H9 (cell line): ENCODE measurements at regions not wholly inside any gene's neighbourhood (a gene's known extent, or its start where the extent isn't known, plus 50 kb on each side); places are given as distances from the start of the nearest gene placed in this dataset.

Experiments
- DNase-seq: peaks from one replicate; pipeline ENCODE4 v3.0.0-alpha.2; 2017
- H2AFZ ChIP-seq: one replicate; pipeline ENCODE4 v1.6.1; 2013; ENCODE audit warnings: mild to moderate bottlenecking, low read length, control low read depth, moderate library complexity
- H2AK5ac ChIP-seq: 2 replicates; pipeline ENCODE4 v1.6.1; 2013; ENCODE audit warnings: low read length, control low read depth, mixed read lengths; ENCODE audit not compliant: insufficient read length
- H2BK120ac ChIP-seq: one replicate; pipeline ENCODE4 v1.6.1; 2013; ENCODE audit warnings: low read depth, mild to moderate bottlenecking, low read length, control low read depth, inconsistent platforms; ENCODE audit not compliant: poor library complexity, severe bottlenecking
- H2BK12ac ChIP-seq: 2 replicates; pipeline ENCODE4 v1.6.1; 2013; ENCODE audit warnings: low read length, control low read depth, mixed read lengths, low read depth; ENCODE audit not compliant: insufficient read length
- H2BK15ac ChIP-seq: 2 replicates; pipeline ENCODE4 v1.6.1; 2013; ENCODE audit warnings: low read depth, low read length, control low read depth
- H2BK20ac ChIP-seq: one replicate; pipeline ENCODE4 v1.6.1; 2013; ENCODE audit warnings: low read depth, mild to moderate bottlenecking, low read length, control low read depth, inconsistent platforms; ENCODE audit not compliant: poor library complexity, severe bottlenecking
- H2BK5ac ChIP-seq: 2 replicates; pipeline ENCODE4 v1.6.1; 2013; ENCODE audit warnings: low read length, control low read depth, mixed read lengths; ENCODE audit not compliant: insufficient read length
- H3K14ac ChIP-seq: 2 replicates; pipeline ENCODE4 v1.6.1; 2013; ENCODE audit warnings: low read length, control low read depth; ENCODE audit not compliant: insufficient read depth
- H3K18ac ChIP-seq: 2 replicates; pipeline ENCODE4 v1.6.1; 2013; ENCODE audit warnings: low read depth, mild to moderate bottlenecking, mixed read lengths, low read length, control low read depth; ENCODE audit not compliant: insufficient read length
- H3K23ac ChIP-seq: 2 replicates; pipeline ENCODE4 v1.6.1; 2013; ENCODE audit warnings: low read length, control low read depth, mixed read lengths, low read depth; ENCODE audit not compliant: insufficient read length
- H3K23me2 ChIP-seq: 2 replicates; pipeline ENCODE4 v1.6.1; 2013; ENCODE audit warnings: low read depth, mild to moderate bottlenecking, mixed read lengths, low read length, control low read depth; ENCODE audit not compliant: insufficient read length, poor library complexity, severe bottlenecking
- H3K27ac ChIP-seq: 2 replicates; pipeline ENCODE4 v1.5.1; 2013; ENCODE audit warnings: low read length, control low read depth, mixed read lengths, low read depth; ENCODE audit not compliant: insufficient read length
- H3K27me3 ChIP-seq: 2 replicates; pipeline ENCODE4 v1.6.1; 2013; ENCODE audit warnings: low read length, control low read depth, inconsistent platforms; ENCODE audit not compliant: insufficient read depth
- H3K4ac ChIP-seq: 2 replicates; pipeline ENCODE4 v1.6.1; 2013; ENCODE audit warnings: low read depth, mild to moderate bottlenecking, control low read depth, inconsistent platforms, low read length, moderate library complexity
- H3K4me1 ChIP-seq: 2 replicates; pipeline ENCODE4 v1.6.1; 2013; ENCODE audit warnings: low read length, control low read depth, inconsistent platforms; ENCODE audit not compliant: insufficient read depth
- H3K4me2 ChIP-seq: 2 replicates; pipeline ENCODE4 v1.6.1; 2013; ENCODE audit warnings: low read length, control low read depth, mixed read lengths; ENCODE audit not compliant: insufficient read length, insufficient read depth
- H3K56ac ChIP-seq: 2 replicates; pipeline ENCODE4 v1.6.1; 2013; ENCODE audit warnings: low read depth, mild to moderate bottlenecking, mixed read lengths, low read length, control low read depth; ENCODE audit not compliant: insufficient read length
- H3K79me1 ChIP-seq: 2 replicates; pipeline ENCODE4 v1.6.1; 2013; ENCODE audit warnings: low read depth, mild to moderate bottlenecking, moderate library complexity, low read length, control low read depth, inconsistent platforms; ENCODE audit not compliant: insufficient read depth, poor library complexity, severe bottlenecking
- H3K79me2 ChIP-seq: 2 replicates; pipeline ENCODE4 v1.6.1; 2013; ENCODE audit warnings: low read length, control low read depth, inconsistent platforms; ENCODE audit not compliant: insufficient read depth
- H3K9ac ChIP-seq: 2 replicates; pipeline ENCODE4 v1.6.1; 2013; ENCODE audit warnings: low read length, control low read depth, mixed read lengths; ENCODE audit not compliant: insufficient read length; ENCODE audit errors: extremely low read depth
- H3K9me3 ChIP-seq: one replicate; pipeline ENCODE4 v1.6.1; 2013; ENCODE audit warnings: low read depth, low read length, inconsistent platforms; ENCODE audit not compliant: control insufficient read depth
- H3T11ph ChIP-seq: one replicate; pipeline ENCODE4 v1.6.1; 2013; ENCODE audit warnings: mild to moderate bottlenecking, low read length, control low read depth, inconsistent platforms
- H4K20me1 ChIP-seq: one replicate; pipeline ENCODE4 v1.6.1; 2013; ENCODE audit not compliant: control insufficient read depth, insufficient read length, insufficient read depth
- H4K5ac ChIP-seq: 2 replicates; pipeline ENCODE4 v1.6.1; 2013; ENCODE audit warnings: low read depth, mild to moderate bottlenecking, mixed read lengths, low read length, control low read depth; ENCODE audit not compliant: insufficient read length
- H4K8ac ChIP-seq: replicated peaks from 2 replicates; pipeline ENCODE4 v1.6.1; 2013; ENCODE audit warnings: low read length, control low read depth, mixed read lengths, low read depth; ENCODE audit not compliant: insufficient read length
- H4K91ac ChIP-seq: 2 replicates; pipeline ENCODE4 v1.6.1; 2013; ENCODE audit warnings: low read depth, mild to moderate bottlenecking, moderate library complexity, mixed read lengths, low read length, control low read depth; ENCODE audit not compliant: insufficient read length
- H3K27ac Mint-ChIP-seq, 3 experiments: 2 replicates in 2 of 3; 3 replicates in 1 of 3; pipeline ENCODE4 v1.8.0; 2020 to 2021; ENCODE audit warnings: mixed read lengths in 3 of 3, mild to moderate bottlenecking in 1 of 3, moderate library complexity in 1 of 3
- H3K27me3 Mint-ChIP-seq: 2 replicates; pipeline ENCODE4 v1.8.0; 2021; ENCODE audit warnings: low read depth, mild to moderate bottlenecking, moderate library complexity, mixed read lengths
- H3K36me3 Mint-ChIP-seq, 3 experiments: 2 replicates in 2 of 3; 3 replicates in 1 of 3; pipeline ENCODE4 v1.8.0; 2020 to 2021; ENCODE audit warnings: low read depth in 3 of 3, mixed read lengths in 3 of 3; ENCODE audit not compliant: insufficient read depth in 1 of 3
- H3K4me1 Mint-ChIP-seq, 2 experiments: 2 replicates each; pipeline ENCODE4 v1.8.0; 2020; ENCODE audit warnings: mixed read lengths in 2 of 2
- H3K4me3 Mint-ChIP-seq, 2 experiments: 2 replicates in 1 of 2; 3 replicates in 1 of 2; pipeline ENCODE4 v1.8.0; 2020 to 2021; ENCODE audit warnings: mild to moderate bottlenecking in 2 of 2, mixed read lengths in 2 of 2, moderate library complexity in 1 of 2
- H3K9me3 Mint-ChIP-seq, 2 experiments: 2 replicates in 1 of 2; 3 replicates in 1 of 2; pipeline ENCODE4 v1.8.0; 2020; ENCODE audit warnings: mild to moderate bottlenecking in 2 of 2, mixed read lengths in 2 of 2, moderate library complexity in 1 of 2
- CTCF ChIP-seq: fragments of 200-600 bp; sonication (generic); conservative IDR thresholded peaks from 3 replicates; pipeline ENCODE4 v1.8.0; 2021; ENCODE audit warnings: antibody characterized with exemption, mild to moderate bottlenecking
- WGBS: extraction: QIAGEN DNeasy Blood & Tissue Kit; methylation state at CpG from one replicate; pipeline ENCODE4 v1.1.7; 2013; ENCODE audit warnings: missing lambda C conversion rate, low lambda C conversion rate, mixed read lengths; ENCODE audit not compliant: insufficient read length; ENCODE audit errors: extremely low coverage; 5-methylcytosine and 5-hydroxymethylcytosine counted together

DNA sequence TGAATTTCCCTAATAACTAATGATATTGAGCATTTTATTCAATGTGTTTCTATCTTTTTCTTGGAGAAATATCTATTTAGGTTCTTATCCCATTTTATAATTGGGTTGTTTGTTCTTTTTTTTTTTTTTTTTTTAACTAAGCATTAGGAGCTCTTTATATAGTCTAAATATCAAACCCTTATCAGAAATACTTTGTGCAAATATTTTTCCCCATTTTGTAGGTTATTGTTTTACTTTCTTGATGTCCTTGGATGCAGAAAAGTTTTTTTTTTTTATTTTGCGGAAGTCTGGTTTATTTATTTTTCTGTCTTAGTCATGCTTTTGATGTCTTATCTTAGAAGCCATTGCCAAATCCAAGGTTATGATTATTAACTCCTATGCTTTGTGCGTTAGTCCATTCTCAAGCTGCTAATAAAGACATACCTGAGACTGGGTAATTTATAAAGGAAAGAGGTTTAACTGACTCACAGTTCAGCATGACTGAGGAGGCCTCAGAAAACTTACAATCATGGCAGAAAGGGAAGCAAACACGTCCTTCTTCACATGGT, 434.3 kb upstream of the TBX3 start:
- no peak for DNase-seq
- no peak overlapping the region for H4K8ac ChIP-seq
- no peak overlapping the region for H3K27ac Mint-ChIP-seq
- no peak for TF ChIP-seq CTCF
- H4K20me1 ChIP-seq, result no peaks in the 10 kb centered on the region
- no peak overlapping the region for H2AK5ac ChIP-seq
- H4K5ac ChIP-seq, result no peak overlapping the region
- no peak overlapping the region for H3T11ph ChIP-seq
- peaks cover 10 to 13% of the 10 kb centered on the region in 2 experiments for H3K4me1 Mint-ChIP-seq
- no peak overlapping the region for H3K4me3 Mint-ChIP-seq
- no peak overlapping the region for H2BK20ac ChIP-seq
- WGBS, result no CpG with 5 or more reads among the region's 3 CpGs
- H3K18ac ChIP-seq, result no peak overlapping the region
- no peak overlapping the region for H2BK12ac ChIP-seq
- H3K4me2 ChIP-seq, result no peak overlapping the region
- H3K9ac ChIP-seq, result no peak overlapping the region
- no peak overlapping the region for H2BK5ac ChIP-seq
- H3K27me3 Mint-ChIP-seq, result peaks cover 2% of the 10 kb centered on the region; the same call in 1 of the 2 replicates
- H4K91ac ChIP-seq, result no peak overlapping the region
- H2BK120ac ChIP-seq, result no peak overlapping the region
- no peak overlapping the region for H3K4ac ChIP-seq
- H3K36me3 Mint-ChIP-seq, result peaks cover 0 to 5% (median 3%) of the 10 kb centered on the region in 3 experiments; a peak in 2 of 7 replicates
- no peak overlapping the region for H3K23ac ChIP-seq
- no peak overlapping the region for H3K14ac ChIP-seq
- peaks cover 0 to 6% of the 10 kb centered on the region in 2 experiments; a peak in 2 of 5 replicates for H3K9me3 Mint-ChIP-seq
- no peaks in the 10 kb centered on the region; the same call in 1 of the 2 replicates for H3K4me1 ChIP-seq
- H3K27ac ChIP-seq, result no peak overlapping the region
- H3K27me3 ChIP-seq, result no peaks in the 10 kb centered on the region
- no peak overlapping the region for H3K56ac ChIP-seq
- no peak overlapping the region for H2BK15ac ChIP-seq
- no peaks in the 10 kb centered on the region for H3K23me2 ChIP-seq
- H3K79me1 ChIP-seq, result no peaks in the 10 kb centered on the region
- no peaks in the 10 kb centered on the region for H3K9me3 ChIP-seq
- H2AFZ ChIP-seq, result no peak overlapping the region
- no peaks in the 10 kb centered on the region for H3K79me2 ChIP-seq
